Neuron (in vitro differentiated cells): ENCODE measurements at regions not wholly inside any gene's neighbourhood (a gene's known extent, or its start where the extent isn't known, plus 50 kb on each side); places are given as distances from the start of the nearest gene placed in this dataset.

Experiments used
- H2AFZ ChIP-seq: one replicate; pipeline ENCODE4 v1.6.1; 2013; ENCODE audit warnings: low read depth, mild to moderate bottlenecking, inconsistent platforms, low read length, moderate library complexity
- H3K27me3 ChIP-seq: one replicate; pipeline ENCODE4 v1.6.1; 2013; ENCODE audit warnings: low read length; ENCODE audit not compliant: insufficient read depth
- H3K36me3 ChIP-seq: one replicate; pipeline ENCODE4 v1.6.1; 2013; ENCODE audit warnings: low read length; ENCODE audit not compliant: insufficient read depth
- H3K4me1 ChIP-seq: one replicate; pipeline ENCODE4 v1.6.1; 2013; ENCODE audit warnings: low read length; ENCODE audit not compliant: insufficient read depth
- H3K4me3 ChIP-seq: 2 replicates; pipeline ENCODE4 v1.5.1; 2013; ENCODE audit warnings: mild to moderate bottlenecking, low read length, moderate library complexity
- H3K9me3 ChIP-seq: one replicate; pipeline ENCODE4 v1.6.1; 2013; ENCODE audit warnings: low read length

- no peaks in the 10 kb centered on the region for H3K36me3 ChIP-seq
- H3K4me3 ChIP-seq: no peak overlapping the region
- no peaks in the 10 kb centered on the region for H3K27me3 ChIP-seq
- no peak overlapping the region for H2AFZ ChIP-seq
- H3K9me3 ChIP-seq: no peaks in the 10 kb centered on the region
- peaks cover 6% of the 10 kb centered on the region for H3K4me1 ChIP-seq
Observed at GRCh38 chr9:18188971-18189370, 285.0 kb upstream of the ADAMTSL1 start.

DNA sequence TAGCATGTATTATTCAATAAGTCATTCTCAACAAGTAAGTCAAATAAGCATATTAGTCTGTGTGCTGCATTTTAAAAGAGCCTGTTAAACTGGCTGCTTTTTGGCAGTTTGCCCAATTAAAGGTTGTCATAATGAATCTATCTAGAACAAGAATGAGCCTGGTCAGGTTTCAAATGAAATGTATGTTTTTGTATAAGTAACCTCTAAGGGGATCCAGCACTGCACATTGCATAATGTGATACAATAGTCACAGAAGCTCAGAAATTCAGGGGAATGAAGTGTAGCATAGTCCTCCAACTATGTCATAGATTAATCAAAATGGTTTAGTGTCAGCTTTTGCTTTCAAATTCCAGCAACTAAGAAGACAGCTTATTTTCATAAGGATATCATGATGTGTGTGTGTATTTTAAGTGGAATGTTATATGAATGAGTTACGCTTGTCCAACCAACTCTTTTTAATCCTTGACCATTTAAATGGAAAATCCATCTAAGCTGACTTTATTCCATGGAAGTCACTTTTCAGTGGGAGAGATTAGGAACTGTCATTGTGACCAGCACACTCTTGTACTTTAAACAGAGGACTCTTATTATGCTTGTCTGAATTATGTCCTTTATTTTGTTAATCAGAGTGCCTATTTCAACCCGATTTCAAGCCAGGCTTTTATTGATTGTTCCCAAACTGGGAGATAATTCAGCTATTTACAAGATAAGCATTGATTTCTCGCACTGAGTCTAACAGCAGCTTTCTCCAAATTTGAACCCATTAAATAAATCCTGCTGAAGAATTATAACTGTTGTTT lies 283.9 kb upstream of the ADAMTSL1 start:
- no peak overlapping the region for H2AFZ ChIP-seq
- H3K4me1 ChIP-seq: peaks cover 13% of the 10 kb centered on the region
- no peak overlapping the region for H3K4me3 ChIP-seq
- no peaks in the 10 kb centered on the region for H3K36me3 ChIP-seq
- no peaks in the 10 kb centered on the region for H3K9me3 ChIP-seq
- no peaks in the 10 kb centered on the region for H3K27me3 ChIP-seq

DNA sequence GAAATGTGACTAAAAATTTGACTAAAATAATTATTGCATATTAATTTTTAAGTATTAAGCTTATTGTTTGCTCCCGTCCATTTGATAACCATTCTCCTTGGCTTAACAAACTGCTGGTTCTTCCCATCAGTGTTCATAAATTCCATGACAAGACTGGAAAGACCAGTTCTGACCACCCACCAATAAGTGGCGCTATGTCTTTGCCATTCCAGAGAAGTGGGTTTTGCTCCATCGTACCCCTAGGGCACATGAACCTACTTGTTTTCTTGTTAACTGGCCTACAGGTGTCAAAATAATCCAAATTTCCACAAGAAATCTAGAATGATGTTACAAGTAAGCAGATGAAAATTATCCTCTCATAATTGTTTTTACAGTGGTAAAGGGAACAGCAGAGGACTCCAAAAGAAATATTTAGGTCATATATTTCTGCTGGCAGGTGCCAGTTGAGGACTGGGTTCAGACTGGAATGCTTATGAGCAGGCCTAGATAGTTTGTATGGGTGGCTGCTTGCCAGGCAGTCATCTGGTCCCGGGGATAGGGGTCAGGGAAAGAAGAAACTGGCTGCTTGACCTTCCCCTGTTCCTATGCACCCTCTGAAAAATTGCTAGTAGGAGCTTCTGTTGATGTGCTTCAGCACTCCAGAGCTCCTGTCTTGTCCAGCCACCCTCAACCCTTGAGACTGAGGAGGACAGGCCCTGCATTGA lies 283.1 kb upstream of the ADAMTSL1 start:
- no peaks in the 10 kb centered on the region for H3K27me3 ChIP-seq
- H3K4me1 ChIP-seq: peaks cover 13% of the 10 kb centered on the region
- H3K9me3 ChIP-seq: no peaks in the 10 kb centered on the region
- no peak overlapping the region for H3K4me3 ChIP-seq
- H2AFZ ChIP-seq: no peak overlapping the region
- no peaks in the 10 kb centered on the region for H3K36me3 ChIP-seq

DNA sequence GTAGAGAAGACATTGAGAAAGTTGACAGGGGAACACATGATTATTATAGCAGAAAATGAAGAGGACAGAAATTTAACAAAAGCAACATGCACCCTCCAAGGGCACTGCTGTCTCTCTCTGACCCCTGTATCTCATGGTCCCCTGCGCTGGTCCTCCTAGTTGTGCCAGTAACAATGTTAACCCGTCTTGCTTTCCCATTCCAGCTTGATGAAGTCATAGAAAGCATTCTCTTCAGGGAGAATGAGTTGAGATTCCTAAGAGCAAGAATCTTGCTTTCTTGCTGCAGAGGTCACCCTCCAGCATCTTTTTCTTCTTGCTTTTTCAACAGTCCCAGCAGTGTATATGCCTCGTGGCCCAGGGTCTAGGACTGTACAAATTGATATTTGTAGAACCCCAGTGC lies 279.6 kb upstream of the ADAMTSL1 start:
- no peaks in the 10 kb centered on the region for H3K36me3 ChIP-seq
- no peak overlapping the region for H3K4me3 ChIP-seq
- peaks cover 13% of the 10 kb centered on the region for H3K4me1 ChIP-seq
- no peaks in the 10 kb centered on the region for H3K9me3 ChIP-seq
- H3K27me3 ChIP-seq: peaks cover 2% of the 10 kb centered on the region
- H2AFZ ChIP-seq: no peak overlapping the region

GRCh38 chr9:18195223-18195622 lies 278.7 kb upstream of the ADAMTSL1 start:
- H3K27me3 ChIP-seq: peaks cover 2% of the 10 kb centered on the region
- H3K4me3 ChIP-seq: no peak overlapping the region
- H3K36me3 ChIP-seq: no peaks in the 10 kb centered on the region
- H3K9me3 ChIP-seq: no peaks in the 10 kb centered on the region
- H3K4me1 ChIP-seq: peaks cover 13% of the 10 kb centered on the region
- H2AFZ ChIP-seq: no peak overlapping the region

DNA sequence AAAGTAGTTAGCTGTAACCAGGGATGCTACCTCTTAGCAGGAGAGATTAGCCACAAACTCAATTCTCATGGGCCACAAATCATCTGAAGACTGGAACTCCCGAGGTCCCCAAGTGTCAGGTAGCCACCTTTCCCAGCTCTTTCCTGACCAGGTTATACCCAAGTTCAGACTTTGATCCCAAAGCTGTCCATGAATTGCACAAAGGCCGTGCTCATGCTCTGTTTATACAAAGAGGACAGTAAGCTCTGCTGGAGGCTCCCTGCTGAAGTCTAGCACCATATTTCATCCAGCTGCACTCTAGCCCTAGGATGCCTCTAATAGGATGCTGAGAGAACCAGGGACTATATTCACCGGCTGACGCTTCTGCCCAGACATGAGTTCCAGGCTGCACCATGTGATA lies 271.0 kb upstream of the ADAMTSL1 start:
- Histone ChIP-seq H3K9me3 (no peaks in the 10 kb centered on the region), H3K4me1 (no peaks in the 10 kb centered on the region), H2AFZ (no peak overlapping the region), H3K27me3 (no peaks in the 10 kb centered on the region), H3K36me3 (no peaks in the 10 kb centered on the region), H3K4me3 (no peak overlapping the region)

DNA sequence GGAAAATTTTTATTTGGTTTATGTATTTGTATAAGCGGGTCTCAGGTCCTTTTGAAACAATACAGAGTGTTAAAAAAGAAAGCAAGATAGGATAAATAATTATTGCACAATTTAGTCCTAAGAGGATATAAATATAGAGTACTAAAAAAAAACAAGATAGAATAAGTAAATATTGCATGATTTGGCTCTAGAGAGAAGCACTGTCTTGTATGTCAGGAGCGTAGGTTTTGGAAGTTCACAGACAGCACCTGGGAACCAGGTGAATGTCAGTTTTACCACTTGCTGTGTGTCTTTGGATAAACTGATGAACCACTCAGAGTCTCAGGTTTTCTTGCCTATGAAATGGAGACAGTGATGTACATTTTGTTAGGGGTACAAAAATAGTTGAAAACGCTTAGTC lies 266.2 kb upstream of the ADAMTSL1 start:
- Histone ChIP-seq H3K27me3 (no peaks in the 10 kb centered on the region), H3K36me3 (no peaks in the 10 kb centered on the region)

GRCh38 chr9:18208166-18209059 lies 265.5 kb upstream of the ADAMTSL1 start:
- no peaks in the 10 kb centered on the region for H3K27me3 ChIP-seq
- peaks cover 4% of the 10 kb centered on the region for H3K4me1 ChIP-seq
- no peaks in the 10 kb centered on the region for H3K36me3 ChIP-seq
- H3K9me3 ChIP-seq: no peaks in the 10 kb centered on the region
- H3K4me3 ChIP-seq: no peak overlapping the region
- H2AFZ ChIP-seq: no peak overlapping the region

More for the DNA sequence above, 266.2 kb upstream of the ADAMTSL1 start:
- no peak overlapping the region for H3K4me3 ChIP-seq
- H2AFZ ChIP-seq: no peak overlapping the region
- H3K4me1 ChIP-seq: no peaks in the 10 kb centered on the region
- H3K9me3 ChIP-seq: no peaks in the 10 kb centered on the region

- Histone ChIP-seq H3K4me1 (peaks cover 4% of the 10 kb centered on the region), H3K9me3 (no peaks in the 10 kb centered on the region)
Observed at GRCh38 chr9:18215626-18216025, 258.3 kb upstream of the ADAMTSL1 start.

DNA sequence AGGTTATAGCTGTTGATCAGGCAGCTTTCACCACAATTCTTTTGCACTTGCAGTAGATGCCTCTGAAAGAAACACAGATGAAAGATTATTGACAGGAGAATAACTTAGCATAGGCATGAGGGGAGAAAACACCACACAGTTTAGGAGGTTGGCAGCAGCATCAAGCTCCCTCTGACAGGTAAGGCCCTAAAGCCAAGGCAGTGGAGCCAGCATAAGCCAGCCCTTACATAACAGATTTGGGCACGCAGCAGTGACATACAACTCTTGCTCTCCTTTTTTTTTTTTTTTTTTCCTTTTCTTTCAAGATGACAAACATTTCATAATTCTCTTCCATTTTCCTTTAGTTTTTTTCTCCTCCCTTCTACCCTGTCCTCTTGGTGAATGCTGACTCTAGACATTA lies 257.6 kb upstream of the ADAMTSL1 start:
- Histone ChIP-seq H2AFZ (no peak overlapping the region), H3K4me1 (peaks cover 4% of the 10 kb centered on the region)

More at GRCh38 chr9:18215626-18216025, 258.3 kb upstream of the ADAMTSL1 start:
- no peaks in the 10 kb centered on the region for H3K36me3 ChIP-seq
- H3K4me3 ChIP-seq: no peak overlapping the region
- no peak overlapping the region for H2AFZ ChIP-seq
- H3K27me3 ChIP-seq: no peaks in the 10 kb centered on the region

GRCh38 chr9:18228101-18228500 lies 245.9 kb upstream of the ADAMTSL1 start:
- H3K9me3 ChIP-seq: no peaks in the 10 kb centered on the region
- H3K27me3 ChIP-seq: no peaks in the 10 kb centered on the region
- H3K4me3 ChIP-seq: no peak overlapping the region
- no peaks in the 10 kb centered on the region for H3K36me3 ChIP-seq
- H2AFZ ChIP-seq: no peak overlapping the region
- H3K4me1 ChIP-seq: no peaks in the 10 kb centered on the region

More for the DNA sequence above, 257.6 kb upstream of the ADAMTSL1 start:
- no peaks in the 10 kb centered on the region for H3K27me3 ChIP-seq
- no peaks in the 10 kb centered on the region for H3K9me3 ChIP-seq
- H3K4me3 ChIP-seq: no peak overlapping the region
- no peaks in the 10 kb centered on the region for H3K36me3 ChIP-seq

DNA sequence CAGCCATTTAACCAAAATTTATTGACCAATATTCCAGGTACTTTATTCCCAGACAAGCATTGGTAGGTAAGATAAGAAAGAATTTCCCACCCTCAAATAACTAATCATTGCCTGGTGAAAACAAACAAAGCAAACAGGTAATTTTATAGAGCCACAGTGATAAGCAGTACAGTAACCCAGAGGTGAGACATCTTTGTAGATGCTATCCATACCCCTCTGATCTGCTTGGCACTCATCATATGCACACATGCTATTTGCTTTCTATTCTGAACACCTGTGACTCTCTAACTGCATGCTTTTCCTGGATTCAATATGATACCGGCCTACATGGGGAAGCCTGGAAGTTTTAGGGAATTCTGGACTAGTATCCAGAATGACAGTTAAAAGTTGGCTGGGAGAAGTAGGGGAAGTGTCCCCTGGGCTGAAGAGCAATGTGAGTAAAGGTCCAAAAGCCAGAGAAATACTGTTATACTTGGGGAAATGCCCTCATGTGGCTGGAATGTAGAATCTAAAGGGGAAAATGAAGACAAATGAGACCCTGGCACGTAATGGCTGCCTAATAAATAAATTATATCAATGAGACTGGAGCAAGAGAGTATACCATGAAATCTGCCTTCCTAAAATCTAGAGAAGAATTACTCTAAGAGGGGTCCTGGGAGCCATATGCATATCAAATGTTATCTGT lies 243.8 kb upstream of the ADAMTSL1 start:
- H3K4me1 ChIP-seq: no peaks in the 10 kb centered on the region
- H3K9me3 ChIP-seq: no peaks in the 10 kb centered on the region
- H3K36me3 ChIP-seq: no peaks in the 10 kb centered on the region
- no peaks in the 10 kb centered on the region for H3K27me3 ChIP-seq
- no peak overlapping the region for H2AFZ ChIP-seq
- H3K4me3 ChIP-seq: no peak overlapping the region
